IMR-90 (cell line): ENCODE measurements at regions not wholly inside any gene's neighbourhood (a gene's known extent, or its start where the extent isn't known, plus 50 kb on each side); places are given as distances from the start of the nearest gene placed in this dataset.
"Not testable (repeated sequence)": the region's sequence is repeated elsewhere in the genome, so short reads cannot be mapped to it uniquely, and the experiment has no call there.

Experiments used
- ATAC-seq: fragments of 200-7000 bp; cut with Tn5 transposase; 2 replicates; pipeline ENCODE4 v1.9.1; 2020; ENCODE audit warnings: low read depth, mild to moderate bottlenecking, moderate library complexity
- BruUV-seq: library from RNA; stranded (reverse); fragments of 400-500 nt; replicated peaks from 2 replicates; lab custom pipeline; 2021; lab: Mats Ljungman, UMichigan
- CTCF ChIA-PET: fragments of 300-600 bp; formaldehyde crosslinking; extraction: SDS; loops from one replicate; lab custom pipeline; 2021; ENCODE audit warnings: antibody characterized with exemption; lab: Yijun Ruan, JAX
- POLR2A ChIA-PET: fragments of 300-600 bp; sonication (Branson Sonifier 250); formaldehyde crosslinking; loops from one replicate; lab custom pipeline; 2022; ENCODE audit warnings: antibody characterized with exemption; ENCODE audit not compliant: unreplicated experiment; lab: Charles Lee
- DNase-seq: peaks from one replicate; pipeline ENCODE4 v3.0.0; 2013
- H2AFZ ChIP-seq: replicated peaks from 2 replicates; pipeline ENCODE3; 2013; ENCODE audit warnings: low read length, mild to moderate bottlenecking; ENCODE audit not compliant: poor library complexity
- H2AK5ac ChIP-seq: 2 replicates; pipeline ENCODE4 v1.6.1; 2013; ENCODE audit warnings: low read depth, low read length, inconsistent platforms
- H2AK9ac ChIP-seq: replicated peaks from 2 replicates; pipeline ENCODE3; 2013; ENCODE audit warnings: mild to moderate bottlenecking, low read depth, low read length, moderate library complexity; ENCODE audit not compliant: poor library complexity
- H2BK120ac ChIP-seq: 2 replicates; pipeline ENCODE4 v1.6.1; 2013; ENCODE audit warnings: low read depth, low read length, inconsistent platforms
- H2BK15ac ChIP-seq: 3 replicates; pipeline ENCODE4 v1.6.1; 2013; ENCODE audit warnings: low read depth, low read length, inconsistent platforms
- H2BK20ac ChIP-seq: 2 replicates; pipeline ENCODE4 v1.6.1; 2013; ENCODE audit warnings: low read depth, mild to moderate bottlenecking, inconsistent platforms, low read length, moderate library complexity
- H2BK5ac ChIP-seq: 2 replicates; pipeline ENCODE4 v1.6.1; 2013; ENCODE audit warnings: mild to moderate bottlenecking, low read depth, low read length, inconsistent platforms; ENCODE audit not compliant: poor library complexity, severe bottlenecking
- H3K14ac ChIP-seq: replicated peaks from 2 replicates; pipeline ENCODE4 v1.6.1; 2013; ENCODE audit warnings: low read depth, low read length, inconsistent platforms
- H3K18ac ChIP-seq: 2 replicates; pipeline ENCODE4 v1.6.1; 2013; ENCODE audit warnings: low read depth, low read length, control low read depth
- H3K23ac ChIP-seq: 2 replicates; pipeline ENCODE4 v1.6.1; 2013; ENCODE audit warnings: low read depth, low read length, inconsistent platforms
- H3K27ac ChIP-seq: 2 replicates; pipeline ENCODE4 v1.5.1; 2013; ENCODE audit warnings: mild to moderate bottlenecking, control low read depth, low read length; ENCODE audit not compliant: insufficient read depth
- H3K27me3 ChIP-seq: 2 replicates; pipeline ENCODE4 v1.6.1; 2013; ENCODE audit warnings: low read length; ENCODE audit not compliant: control insufficient read depth, insufficient read depth
- H3K36me3 ChIP-seq: 2 replicates; pipeline ENCODE4 v1.6.1; 2013; ENCODE audit warnings: low read length, mixed read lengths; ENCODE audit not compliant: control insufficient read depth, insufficient read depth
- H3K4ac ChIP-seq: 2 replicates; pipeline ENCODE4 v1.6.1; 2013; ENCODE audit warnings: low read depth, low read length, inconsistent platforms
- H3K4me1 ChIP-seq: 2 replicates; pipeline ENCODE4 v1.6.1; 2013; ENCODE audit warnings: low read length, mixed read lengths; ENCODE audit not compliant: control insufficient read depth, insufficient read depth
- H3K4me2 ChIP-seq: 2 replicates; pipeline ENCODE4 v1.6.1; 2013; ENCODE audit warnings: low read depth, mild to moderate bottlenecking, control low read depth, low read length, moderate library complexity
- H3K4me3 ChIP-seq: 2 replicates; pipeline ENCODE4 v1.5.1; 2013; ENCODE audit warnings: low read depth, mild to moderate bottlenecking, control low read depth, low read length, moderate library complexity; ENCODE audit not compliant: insufficient read depth
- H3K56ac ChIP-seq: 2 replicates; pipeline ENCODE4 v1.6.1; 2013; ENCODE audit warnings: low read length, inconsistent platforms; ENCODE audit not compliant: insufficient read depth; ENCODE audit errors: extremely low read depth
- H3K79me1 ChIP-seq, 2 experiments: 2 replicates each; pipeline ENCODE4 v1.6.1; 2013; ENCODE audit warnings: low read length in 2 of 2, inconsistent platforms in 1 of 2, low read depth in 1 of 2
- H3K9ac ChIP-seq: 2 replicates; pipeline ENCODE4 v1.6.1; 2013; ENCODE audit warnings: low read depth, low read length, control low read depth
- H3K9me1 ChIP-seq: 2 replicates; pipeline ENCODE4 v1.6.1; 2013; ENCODE audit warnings: low read length, inconsistent platforms; ENCODE audit not compliant: insufficient read depth
- H3K9me3 ChIP-seq: 2 replicates; pipeline ENCODE4 v1.6.1; 2013; ENCODE audit warnings: low read length; ENCODE audit not compliant: control insufficient read depth, insufficient read depth
- H4K20me1 ChIP-seq: 2 replicates; pipeline ENCODE4 v1.6.1; 2013; ENCODE audit warnings: low read length, inconsistent platforms; ENCODE audit not compliant: insufficient read depth
- H4K5ac ChIP-seq: 2 replicates; pipeline ENCODE4 v1.6.1; 2013; ENCODE audit warnings: mild to moderate bottlenecking, low read depth, low read length, control low read depth
- H4K8ac ChIP-seq, 2 experiments: 2 replicates each; pipeline ENCODE4 v1.6.1; 2013; ENCODE audit warnings: low read depth in 2 of 2, low read length in 2 of 2, control low read depth in 1 of 2, inconsistent platforms in 1 of 2
- H4K91ac ChIP-seq: 2 replicates; pipeline ENCODE4 v1.6.1; 2013; ENCODE audit warnings: low read depth, low read length, inconsistent platforms; ENCODE audit not compliant: insufficient read depth
- WGBS, 2 experiments: methylation state at CpG; one replicate each; pipeline versions ENCODE4 v1.1.5 to v1.1.7; 2013; ENCODE audit warnings: missing lambda C conversion rate in 2 of 2; ENCODE audit not compliant: insufficient read length in 1 of 2; ENCODE audit errors: extremely low coverage in 2 of 2; 5-methylcytosine and 5-hydroxymethylcytosine counted together
- dilution Hi-C: fragments of 300-500 bp; cut with HindIII; formaldehyde crosslinking; loops from one replicate; pipeline ENCODE4 v1.14.3; 2018; ENCODE audit warnings: low sequenced_read_pairs; ENCODE audit not compliant: unreplicated experiment
- in situ Hi-C: fragments of 300-500 bp; cut with MboI; formaldehyde crosslinking; loops from 3 replicates; pipeline ENCODE4 v1.14.3; 2019; ENCODE audit warnings: low sequenced_read_pairs, inconsistent platforms, mixed read lengths
- intact Hi-C: fragments of 100-400 bp; cut with micrococcal nuclease; formaldehyde crosslinking; loops from 2 replicates; pipeline ENCODE4 v1.10.0; 2022

- H4K5ac ChIP-seq, H3K9me3 ChIP-seq, H2BK15ac ChIP-seq, H4K91ac ChIP-seq, intact Hi-C loops, H3K9ac ChIP-seq, H3K27ac ChIP-seq, H2AFZ ChIP-seq, in situ Hi-C loops, H3K9me1 ChIP-seq, H2BK120ac ChIP-seq, H2AK5ac ChIP-seq, H3K79me1 ChIP-seq, ATAC-seq, H3K36me3 ChIP-seq, H3K14ac ChIP-seq, H2BK5ac ChIP-seq, H3K27me3 ChIP-seq, H3K56ac ChIP-seq, H3K4me2 ChIP-seq, H2AK9ac ChIP-seq, H4K8ac ChIP-seq, H4K20me1 ChIP-seq, BruUV-seq, dilution Hi-C loops, H2BK20ac ChIP-seq, DNase-seq, H3K18ac ChIP-seq, POLR2A ChIA-PET, H3K4me1 ChIP-seq, H3K4me3 ChIP-seq, H3K4ac ChIP-seq, H3K23ac ChIP-seq, CTCF ChIA-PET: not testable (repeated sequence)
Observed at GRCh38 chr11:89658767-89659166, 51.3 kb upstream of the TRIM77 start.

DNA sequence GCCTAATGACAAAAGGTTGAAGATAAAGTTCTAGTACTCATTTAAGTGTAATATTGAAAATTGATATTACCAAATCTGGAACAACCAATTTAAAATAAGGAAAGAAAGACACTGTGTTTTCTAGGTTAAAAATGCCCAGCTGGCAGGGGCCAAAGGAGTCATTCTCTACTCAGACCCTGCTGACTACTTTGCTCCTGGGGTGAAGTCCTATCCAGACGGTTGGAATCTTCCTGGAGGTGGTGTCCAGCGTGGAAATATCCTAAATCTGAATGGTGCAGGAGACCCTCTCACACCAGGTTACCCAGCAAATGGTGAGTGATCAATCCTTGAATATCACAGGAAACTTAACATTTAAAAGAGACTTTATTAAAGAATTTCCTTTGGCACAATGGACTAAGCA, 50.7 kb upstream of the TRIM77 start:
- H3K14ac ChIP-seq, H2AFZ ChIP-seq, H2BK15ac ChIP-seq, H3K36me3 ChIP-seq, H3K4me3 ChIP-seq, H4K20me1 ChIP-seq, H3K18ac ChIP-seq, H3K4ac ChIP-seq, H2AK5ac ChIP-seq, H2AK9ac ChIP-seq, H3K23ac ChIP-seq, H3K4me1 ChIP-seq, POLR2A ChIA-PET, ATAC-seq, H2BK20ac ChIP-seq, H2BK5ac ChIP-seq, DNase-seq, H3K27me3 ChIP-seq, H4K8ac ChIP-seq, H3K79me1 ChIP-seq, H3K9ac ChIP-seq, intact Hi-C loops, H4K91ac ChIP-seq, H4K5ac ChIP-seq, dilution Hi-C loops, H3K56ac ChIP-seq, CTCF ChIA-PET, H2BK120ac ChIP-seq, H3K9me1 ChIP-seq, H3K27ac ChIP-seq, H3K9me3 ChIP-seq, H3K4me2 ChIP-seq, in situ Hi-C loops, BruUV-seq: not testable (repeated sequence)
- WGBS, 2 experiments = no CpG with 5 or more reads among the region's 2 CpGs
